ENCODE measurements at regions not wholly inside any gene's neighbourhood (a gene's known extent, or its start where the extent isn't known, plus 50 kb on each side); places are given as distances from the start of the nearest gene placed in this dataset.

DNA sequence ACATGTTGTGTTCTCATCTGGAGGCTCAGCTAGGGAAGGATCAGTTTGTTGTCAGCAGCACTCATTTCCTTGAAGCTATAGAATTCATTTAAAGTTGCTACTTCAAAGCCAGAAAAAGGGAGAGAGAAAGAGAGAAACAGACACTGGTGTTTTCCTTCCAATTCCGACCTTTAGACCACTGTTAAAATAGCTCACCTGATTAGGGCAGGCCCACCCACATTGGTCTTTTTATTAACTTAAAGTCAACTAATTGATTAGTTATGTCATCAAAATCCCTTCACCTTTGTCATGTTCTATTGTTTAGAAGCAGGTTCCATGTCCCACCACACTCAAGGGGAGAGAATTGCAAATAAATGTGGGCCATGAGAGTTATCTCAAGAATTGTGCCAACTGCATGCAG lies 560.2 kb downstream of the PCDH17 start:
- TF ChIP-seq POLR2AphosphoS5 (IDR thresholded peaks at IDR 0.05): no peak
- TF ChIP-seq, protein P1, sequence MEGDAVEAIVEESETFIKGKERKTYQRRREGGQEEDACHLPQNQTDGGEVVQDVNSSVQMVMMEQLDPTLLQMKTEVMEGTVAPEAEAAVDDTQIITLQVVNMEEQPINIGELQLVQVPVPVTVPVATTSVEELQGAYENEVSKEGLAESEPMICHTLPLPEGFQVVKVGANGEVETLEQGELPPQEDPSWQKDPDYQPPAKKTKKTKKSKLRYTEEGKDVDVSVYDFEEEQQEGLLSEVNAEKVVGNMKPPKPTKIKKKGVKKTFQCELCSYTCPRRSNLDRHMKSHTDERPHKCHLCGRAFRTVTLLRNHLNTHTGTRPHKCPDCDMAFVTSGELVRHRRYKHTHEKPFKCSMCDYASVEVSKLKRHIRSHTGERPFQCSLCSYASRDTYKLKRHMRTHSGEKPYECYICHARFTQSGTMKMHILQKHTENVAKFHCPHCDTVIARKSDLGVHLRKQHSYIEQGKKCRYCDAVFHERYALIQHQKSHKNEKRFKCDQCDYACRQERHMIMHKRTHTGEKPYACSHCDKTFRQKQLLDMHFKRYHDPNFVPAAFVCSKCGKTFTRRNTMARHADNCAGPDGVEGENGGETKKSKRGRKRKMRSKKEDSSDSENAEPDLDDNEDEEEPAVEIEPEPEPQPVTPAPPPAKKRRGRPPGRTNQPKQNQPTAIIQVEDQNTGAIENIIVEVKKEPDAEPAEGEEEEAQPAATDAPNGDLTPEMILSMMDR (IDR thresholded peaks at IDR 0.05): no peak
- TF ChIP-seq POLR2A (IDR thresholded peaks at IDR 0.05; ENCODE audit: low read depth): no peak
